GM18511 (cell line): ENCODE measurements at regions not wholly inside any gene's neighbourhood (a gene's known extent, or its start where the extent isn't known, plus 50 kb on each side); places are given as distances from the start of the nearest gene placed in this dataset.
"Not testable (repeated sequence)": the region's sequence is repeated elsewhere in the genome, so short reads cannot be mapped to it uniquely, and the experiment has no call there.

Experiments
- ATAC-seq: cut with Tn5 transposase; IDR thresholded peaks from one replicate; pipeline ENCODE4 v1.9.1; 2021; ENCODE audit warnings: mild to moderate bottlenecking, moderate library complexity; ENCODE audit not compliant: unreplicated experiment

GRCh38 chr9:110078604-110079003 lies 129.4 kb downstream of the C9orf152 start:
- no peak for ATAC-seq

- no peak for ATAC-seq
Observed at GRCh38 chr9:110081395-110081794, 126.6 kb downstream of the C9orf152 start.

GRCh38 chr9:110083866-110084265 lies 124.1 kb downstream of the C9orf152 start:
- ATAC-seq: no peak

- ATAC-seq: no peak
Observed at GRCh38 chr9:110086537-110086936, 121.4 kb downstream of the C9orf152 start.

- ATAC-seq: no peak
Observed at GRCh38 chr9:110087605-110088004, 120.4 kb downstream of the C9orf152 start.

- no peak for ATAC-seq
Observed at GRCh38 chr9:110088099-110088498, 119.9 kb downstream of the C9orf152 start.

- ATAC-seq: no peak
Observed at GRCh38 chr9:110089681-110090370, 118.1 kb downstream of the C9orf152 start.

- ATAC-seq: no peak
Observed at GRCh38 chr9:110092792-110093191, 115.2 kb downstream of the C9orf152 start.

- no peak for ATAC-seq
Observed at GRCh38 chr9:110093417-110093816, 114.5 kb downstream of the C9orf152 start.

- no peak for ATAC-seq
Observed at GRCh38 chr9:110093871-110094270, 114.1 kb downstream of the C9orf152 start.

- no peak for ATAC-seq
Observed at GRCh38 chr9:110095161-110095595, 112.8 kb downstream of the C9orf152 start.

GRCh38 chr9:110095776-110096175 lies 112.2 kb downstream of the C9orf152 start:
- no peak for ATAC-seq

- ATAC-seq: not testable (repeated sequence)
Observed at GRCh38 chr9:110096674-110097073, 111.3 kb downstream of the C9orf152 start.

GRCh38 chr9:110099236-110100095 lies 108.5 kb downstream of the C9orf152 start:
- ATAC-seq: no peak

- peak; percentile 79 for ATAC-seq
Observed at GRCh38 chr9:110101531-110102161, 106.3 kb downstream of the C9orf152 start.

GRCh38 chr9:110103257-110103656 lies 104.7 kb downstream of the C9orf152 start:
- no peak for ATAC-seq

- ATAC-seq: no peak
Observed at GRCh38 chr9:110104261-110104809, 103.6 kb downstream of the C9orf152 start.

GRCh38 chr9:110105107-110105506 lies 102.9 kb downstream of the C9orf152 start:
- ATAC-seq: no peak

GRCh38 chr9:110106661-110107060 lies 101.3 kb downstream of the C9orf152 start:
- ATAC-seq: no peak

GRCh38 chr9:110109333-110110092 lies 98.4 kb downstream of the C9orf152 start:
- peak; percentile 20 for ATAC-seq

GRCh38 chr9:110110154-110110553 lies 97.8 kb downstream of the C9orf152 start:
- ATAC-seq: peak; percentile 92
